Middle frontal gyrus (tissue), 1 donor: ENCODE measurements at regions not wholly inside any gene's neighbourhood (a gene's known extent, or its start where the extent isn't known, plus 50 kb on each side); places are given as distances from the start of the nearest gene placed in this dataset.
A peak's percentile ranks its signal among the peaks of the same experiment; 100 is the strongest.
"Not testable (repeated sequence)": the region's sequence is repeated elsewhere in the genome, so short reads cannot be mapped to it uniquely, and the experiment has no call there.

Experiments used
- DNase-seq: peaks from one replicate; pipeline ENCODE4 v3.0.0-alpha.2; 2015; ENCODE audit warnings: low spot score; ENCODE audit errors: extremely low spot score

DNA sequence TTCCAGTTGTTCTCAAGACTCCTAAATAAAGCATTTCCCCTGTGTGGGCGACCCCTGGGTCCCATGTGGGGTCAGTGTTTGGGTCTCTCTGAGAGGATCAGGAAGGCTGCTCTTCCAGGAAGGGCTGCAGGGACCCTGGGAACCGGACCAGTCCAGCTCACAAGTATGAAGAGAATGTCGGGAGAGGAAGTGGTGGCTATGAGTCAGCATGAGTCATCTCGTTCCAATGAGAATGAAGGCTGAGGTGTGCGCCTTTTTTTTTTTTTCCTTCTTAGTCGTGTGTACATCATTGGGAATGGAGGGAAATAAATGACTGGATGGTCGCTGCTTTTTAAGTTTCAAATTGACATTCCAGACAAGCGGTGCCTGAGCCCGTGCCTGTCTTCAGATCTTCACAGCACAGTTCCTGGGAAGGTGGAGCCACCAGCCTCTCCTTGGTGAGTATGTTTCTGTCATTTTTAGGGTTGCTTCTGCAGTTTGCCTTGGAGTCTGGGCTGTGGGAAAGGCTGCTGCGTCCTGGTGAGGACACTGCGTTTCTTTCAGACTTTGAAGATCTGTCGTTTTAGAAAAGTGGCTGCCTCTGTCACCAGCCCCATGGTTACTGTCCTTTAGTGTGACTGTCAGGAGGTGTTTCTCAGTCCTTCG, 292.6 kb upstream of the PLGLB2 start:
- not testable (repeated sequence) for DNase-seq

DNA sequence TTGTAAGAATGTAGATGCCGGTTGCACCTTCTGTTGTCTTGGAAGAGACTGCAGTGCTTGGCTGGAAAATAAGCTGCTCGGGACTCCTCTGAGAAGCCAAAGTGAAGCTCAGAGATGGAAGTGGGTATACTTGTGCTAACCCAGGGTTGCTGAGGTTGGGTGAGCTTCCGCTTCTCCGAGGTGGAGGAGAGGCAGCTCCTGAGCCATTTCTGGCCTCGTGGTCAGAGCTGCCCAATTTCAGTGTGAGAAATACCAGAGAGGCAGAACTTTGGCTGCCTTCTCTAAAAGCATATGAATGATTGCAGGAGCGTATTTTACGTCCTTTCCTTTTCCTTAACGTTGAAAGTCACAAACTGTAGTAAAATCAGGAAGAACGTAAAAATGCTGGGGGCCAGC, 292.0 kb upstream of the PLGLB2 start:
- not testable (repeated sequence) for DNase-seq

DNA sequence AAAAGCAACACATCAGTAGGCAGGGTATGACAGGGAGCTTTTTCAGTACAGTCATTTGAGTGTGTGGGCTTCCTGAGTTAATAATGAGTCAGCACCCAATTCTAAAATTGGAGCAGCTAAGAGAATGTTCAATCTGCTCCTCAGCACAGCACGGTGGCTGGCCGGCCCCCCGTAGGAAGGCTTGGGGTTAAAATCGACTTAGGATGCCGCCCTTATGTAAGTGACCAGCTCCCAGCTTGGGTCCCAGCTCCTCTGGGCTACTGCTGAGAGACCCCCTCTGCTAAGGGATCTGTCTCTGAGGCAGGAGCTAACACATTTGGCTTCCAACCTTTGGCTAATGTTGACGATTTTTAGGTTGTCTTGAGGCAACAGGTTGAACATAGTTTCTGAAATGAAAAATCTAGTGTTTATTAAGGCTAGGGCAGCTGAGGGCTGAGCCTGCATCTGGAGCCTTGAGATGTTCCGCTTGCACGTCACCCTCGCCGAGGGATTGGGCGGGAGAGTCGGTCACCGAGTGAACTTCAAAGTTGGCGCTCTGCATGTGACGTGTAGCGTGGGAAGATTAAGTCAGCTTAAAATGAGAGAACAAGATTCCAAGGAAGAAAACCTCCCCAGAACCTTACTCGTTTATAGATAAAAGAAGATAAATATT, 291.3 kb upstream of the PLGLB2 start:
- DNase-seq, result not testable (repeated sequence)

DNA sequence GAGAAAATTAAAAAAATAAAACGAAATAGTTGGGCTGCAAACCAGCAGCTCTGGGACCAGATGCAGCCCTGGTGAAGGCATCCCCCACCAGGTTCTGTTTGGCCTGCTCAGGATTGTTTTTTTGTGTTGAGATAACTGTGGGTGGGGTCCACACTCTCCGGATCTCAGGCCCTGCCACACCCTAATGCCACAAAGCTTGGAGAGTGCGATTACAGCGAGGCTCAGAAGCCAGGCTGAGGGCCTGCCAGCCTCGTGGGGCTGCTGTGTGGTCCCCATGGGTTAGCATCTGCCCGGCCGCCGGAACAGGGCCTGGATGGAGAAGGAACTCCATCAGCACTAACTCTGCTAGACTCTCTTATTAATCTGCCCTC, 290.8 kb upstream of the PLGLB2 start:
- not testable (repeated sequence) for DNase-seq

DNA sequence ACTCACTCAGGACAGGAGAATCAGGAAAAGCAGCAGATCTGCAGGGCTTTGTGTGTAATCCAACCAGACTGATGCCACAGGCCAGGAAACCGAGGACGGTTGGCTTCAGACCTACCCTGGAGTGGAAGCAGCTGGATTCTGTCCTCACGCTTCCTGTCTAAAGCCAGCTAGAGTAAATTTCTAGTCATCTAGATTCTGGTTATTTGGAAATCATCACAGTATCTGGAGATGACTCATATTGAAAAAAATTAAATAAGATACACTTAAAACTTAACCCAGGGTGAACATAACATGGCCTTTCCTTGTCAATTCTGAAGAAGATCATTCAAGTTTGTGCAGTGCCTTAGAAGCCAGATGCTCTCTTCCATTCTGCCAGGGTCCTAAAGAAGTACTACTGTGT, 288.9 kb upstream of the PLGLB2 start:
- not testable (repeated sequence) for DNase-seq

DNA sequence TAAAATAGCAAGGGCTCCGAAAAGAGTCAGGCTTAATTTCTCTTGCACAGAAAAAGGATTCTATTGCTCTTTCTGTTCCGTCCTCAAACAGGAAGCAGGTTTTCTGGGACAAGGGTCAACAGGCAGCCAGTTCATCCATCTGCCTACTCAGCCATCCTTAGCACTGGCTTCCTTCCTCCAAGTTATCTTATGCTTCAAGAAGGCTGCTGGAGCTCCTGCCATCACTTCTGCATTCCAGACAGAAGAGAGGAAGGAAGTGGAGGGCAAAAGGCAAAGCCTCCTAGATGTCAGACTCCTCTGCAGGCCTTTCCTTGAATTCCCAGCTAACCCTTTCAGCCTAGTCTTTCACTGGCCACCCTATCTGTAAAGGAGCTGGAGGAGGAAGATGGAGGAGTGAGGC, 287.8 kb upstream of the PLGLB2 start:
- not testable (repeated sequence) for DNase-seq

GRCh38 chr2:87460662-87461061, 287.2 kb upstream of the PLGLB2 start:
- DNase-seq, result not testable (repeated sequence)

DNA sequence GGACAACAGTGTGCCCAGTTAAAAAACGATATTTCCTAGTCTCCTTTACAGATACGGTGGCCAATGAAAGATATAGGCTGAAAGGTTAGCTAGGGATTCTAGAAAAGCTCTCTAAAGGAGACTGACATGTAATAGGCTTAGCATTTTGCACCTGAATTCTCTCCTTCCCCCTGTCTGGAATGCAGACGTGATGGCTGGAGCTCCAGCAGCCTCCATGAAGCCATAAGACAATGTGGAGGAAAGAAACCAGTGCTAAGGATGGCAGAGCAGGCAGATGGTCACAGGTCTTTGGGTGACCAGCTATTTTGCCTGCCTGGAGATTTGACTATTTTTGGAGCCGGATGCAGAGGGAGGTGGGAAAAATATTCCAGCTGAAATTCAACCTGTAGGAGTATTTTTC, 286.2 kb upstream of the PLGLB2 start:
- DNase-seq, result not testable (repeated sequence)

GRCh38 chr2:87464219-87464618, 283.7 kb upstream of the PLGLB2 start:
- DNase-seq, result not testable (repeated sequence)

GRCh38 chr2:87465730-87466129, 282.2 kb upstream of the PLGLB2 start:
- DNase-seq, result not testable (repeated sequence)

DNA sequence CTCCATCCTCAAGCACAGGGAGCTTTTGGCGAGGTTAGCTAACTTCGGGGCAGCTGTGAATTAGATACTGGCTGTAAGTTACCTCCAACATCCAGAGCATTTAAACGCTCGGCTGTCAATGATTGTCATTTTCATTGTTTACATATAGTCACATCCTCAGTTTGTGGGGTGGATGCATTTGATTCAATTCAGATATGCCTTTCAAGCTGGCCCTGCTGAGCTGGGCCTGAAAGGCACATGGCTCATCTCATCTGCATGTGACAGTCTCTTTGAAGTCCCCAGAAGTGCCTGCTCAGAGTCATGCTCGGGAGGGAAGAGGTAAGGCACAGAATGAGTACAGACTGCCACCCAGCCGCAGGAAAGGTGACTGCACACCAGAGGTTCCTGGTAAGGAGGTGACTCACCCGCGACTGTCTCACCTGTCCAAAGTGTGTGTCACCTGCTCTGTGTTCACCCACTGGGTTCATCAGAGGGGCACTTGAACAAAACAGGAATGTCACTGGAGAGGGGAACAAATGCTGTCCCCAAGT, 281.2 kb upstream of the PLGLB2 start:
- not testable (repeated sequence) for DNase-seq

- not testable (repeated sequence) for DNase-seq
Observed at GRCh38 chr2:87468429-87468981, 279.4 kb upstream of the PLGLB2 start.

- not testable (repeated sequence) for DNase-seq
Observed at GRCh38 chr2:87469180-87470151, 278.4 kb upstream of the PLGLB2 start.

DNA sequence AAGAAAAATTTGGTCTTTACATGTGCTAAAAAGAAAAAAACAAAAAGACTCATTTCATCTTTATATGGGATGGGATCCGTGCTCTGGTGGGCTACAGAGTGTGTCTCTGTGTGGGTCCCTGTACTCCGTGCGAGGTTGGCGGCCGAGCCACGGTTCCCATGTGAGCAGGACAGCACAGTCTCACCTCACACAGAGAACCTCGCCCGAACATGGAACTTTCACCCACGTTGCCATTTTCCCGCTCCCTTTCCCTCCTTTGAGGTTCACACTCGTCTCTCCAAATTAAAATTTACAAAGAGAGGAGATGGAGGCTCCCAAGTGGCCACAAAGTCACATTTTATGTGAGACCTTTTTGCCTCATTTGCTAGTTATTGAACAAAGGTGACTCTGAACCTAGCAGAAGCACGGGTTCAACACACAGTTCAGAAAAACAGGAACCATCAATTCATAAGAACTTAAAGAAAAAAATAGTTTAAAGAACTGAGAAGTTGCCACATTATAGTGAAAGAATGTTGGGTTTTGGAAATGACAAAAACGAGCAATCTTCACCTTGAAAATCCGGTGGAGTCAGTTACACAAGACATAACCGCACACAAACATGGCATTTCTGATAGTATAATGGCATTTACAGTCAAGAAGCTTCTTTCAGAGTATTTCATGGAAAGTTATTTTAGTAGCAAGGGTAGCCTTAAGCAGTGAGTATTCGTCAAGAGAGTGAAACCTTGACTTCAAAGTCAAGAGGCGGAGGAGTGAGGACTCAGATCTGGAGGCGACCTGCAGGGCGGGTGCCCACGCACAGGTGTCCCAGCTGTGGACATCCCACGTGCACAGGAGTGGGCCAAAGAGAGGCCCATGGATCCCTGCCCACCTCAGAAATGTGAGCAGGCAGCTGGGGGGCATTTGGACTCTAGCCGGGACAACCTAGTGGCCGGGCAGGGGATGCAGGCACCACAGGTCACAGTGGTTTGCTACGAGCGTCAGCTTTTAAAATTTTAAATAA, 277.2 kb upstream of the PLGLB2 start:
- not testable (repeated sequence) for DNase-seq

- DNase-seq, result not testable (repeated sequence)
Observed at GRCh38 chr2:87471478-87471877, 276.4 kb upstream of the PLGLB2 start.

GRCh38 chr2:87476223-87476872, 271.5 kb upstream of the PLGLB2 start:
- not testable (repeated sequence) for DNase-seq

DNA sequence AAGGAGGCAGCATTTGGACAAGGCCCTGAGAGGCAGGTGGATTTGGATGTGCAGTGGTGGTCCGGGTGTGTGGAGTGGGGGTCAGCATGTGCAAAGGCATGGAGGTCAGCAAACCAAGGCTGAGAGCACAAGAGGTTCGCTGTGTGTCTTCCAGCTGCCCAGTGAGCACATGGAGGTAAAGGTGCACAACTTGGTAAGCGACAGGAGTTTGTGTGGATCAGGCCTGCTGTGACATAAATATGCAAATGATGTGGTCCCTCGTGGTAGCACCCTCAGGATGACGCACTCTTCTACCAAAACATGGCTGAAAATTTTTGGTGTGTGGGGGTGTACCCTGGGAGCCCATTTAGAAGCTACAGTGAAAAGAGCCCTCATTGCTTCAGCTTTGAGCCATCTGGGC, 271.0 kb upstream of the PLGLB2 start:
- peak; percentile 2 for DNase-seq

GRCh38 chr2:87477669-87478428, 270.0 kb upstream of the PLGLB2 start:
- not testable (repeated sequence) for DNase-seq

DNA sequence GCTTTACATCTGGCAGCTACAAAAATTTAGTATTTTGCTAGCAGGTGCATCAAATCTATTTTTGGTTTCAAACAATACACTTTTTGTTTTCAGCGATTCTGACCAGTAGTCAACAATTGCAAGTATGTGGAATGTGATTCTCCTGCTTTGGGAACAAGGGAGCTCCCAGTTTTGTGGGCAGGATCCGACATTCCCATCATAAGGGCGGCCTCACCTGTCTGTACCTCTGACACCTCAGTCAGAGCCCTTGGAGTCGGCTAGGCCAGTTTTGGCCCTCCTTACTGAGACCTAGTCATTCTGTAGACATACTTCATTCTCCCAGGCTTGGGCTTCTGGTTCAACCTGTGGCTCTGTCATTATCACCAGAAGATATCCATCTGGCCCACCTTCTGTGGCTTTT, 269.0 kb upstream of the PLGLB2 start:
- DNase-seq, result not testable (repeated sequence)
